Activated CD8-positive, alpha-beta memory T cell treated with anti-CD3 and anti-CD28 coated beads, Interleukin-2, amount 50 U/mL, for 4 hours (primary cell): ENCODE measurements at regions not wholly inside any gene's neighbourhood (a gene's known extent, or its start where the extent isn't known, plus 50 kb on each side); places are given as distances from the start of the nearest gene placed in this dataset.
A peak's percentile ranks its signal among the peaks of the same experiment; 100 is the strongest.

Source experiments
- DNase-seq: peaks from one replicate; pipeline ENCODE4 v3.0.0-alpha.2; 2020

- no peak for DNase-seq
These were observed 404.5 kb downstream of the ETS1 start for GRCh38 chr11:128182844-128183243.

DNA sequence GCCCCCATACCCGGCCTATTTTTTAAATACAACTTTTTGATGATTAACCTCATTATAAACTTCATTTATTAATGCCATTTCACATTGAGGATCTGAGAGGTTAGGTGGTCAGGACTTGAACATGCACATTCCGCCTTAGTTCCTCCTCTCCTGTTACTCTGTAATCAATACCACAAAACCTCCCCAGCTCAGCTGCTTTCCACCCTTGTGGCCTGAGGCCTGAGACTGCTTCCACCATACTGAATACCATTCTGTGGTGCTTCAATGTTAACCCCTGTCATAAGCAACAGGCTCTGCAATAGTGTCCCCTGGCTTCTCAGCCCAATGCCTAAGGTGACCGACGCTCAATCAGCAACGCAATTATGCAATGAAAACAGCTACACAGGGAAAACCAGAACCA, 405.4 kb downstream of the ETS1 start:
- DNase-seq, result no peak

GRCh38 chr11:128181088-128181480, 406.3 kb downstream of the ETS1 start:
- no peak for DNase-seq

DNA sequence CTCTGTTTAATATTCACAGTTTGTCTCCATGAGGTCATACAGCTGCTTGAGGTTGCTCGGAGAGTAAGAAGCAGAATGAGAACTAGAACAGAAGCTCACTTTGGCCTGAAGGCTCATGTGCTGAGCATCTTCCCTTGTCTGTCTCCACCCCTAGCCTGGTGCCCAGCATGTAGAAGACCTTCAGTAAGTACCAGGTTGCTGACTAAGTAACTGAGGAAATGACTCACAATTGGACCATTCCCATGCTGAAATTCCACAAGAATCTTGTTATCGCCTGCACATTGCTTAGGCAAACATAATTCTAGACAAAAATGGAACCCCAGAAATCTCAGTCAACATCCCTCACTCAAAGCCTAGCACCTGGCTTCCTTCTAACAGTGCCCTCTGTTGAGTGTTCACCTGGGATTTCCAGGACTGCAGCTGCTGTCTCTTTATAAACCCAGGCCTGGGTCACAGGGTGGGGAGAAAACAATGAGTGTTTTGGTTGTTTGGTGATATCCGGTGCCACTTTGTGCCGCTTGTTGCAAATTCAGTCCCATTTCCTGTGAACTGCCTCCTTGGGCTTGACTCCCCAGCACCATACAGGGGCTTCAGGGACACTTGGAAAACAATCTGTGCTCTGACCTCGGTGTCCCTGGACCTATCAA, 406.8 kb downstream of the ETS1 start:
- DNase-seq, result no peak

DNA sequence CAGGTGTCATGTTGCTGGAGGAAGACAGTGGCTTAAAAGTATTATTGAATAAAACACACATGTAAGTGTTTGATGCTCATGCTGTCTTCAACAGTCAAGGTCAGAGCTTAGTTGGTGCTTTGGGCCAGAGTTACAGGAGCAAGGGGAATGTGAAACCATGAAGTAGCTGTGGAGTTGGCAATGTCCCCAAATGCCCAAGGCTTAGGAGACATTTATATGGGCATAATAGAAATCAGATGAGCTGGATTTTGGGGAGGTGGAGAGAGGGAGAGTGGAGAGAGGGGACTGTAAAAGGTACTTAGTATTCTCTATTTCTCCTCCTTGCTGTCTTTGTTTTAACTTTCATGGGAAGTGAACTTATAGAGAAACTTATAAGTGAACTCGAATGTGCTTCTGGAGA, 407.8 kb downstream of the ETS1 start:
- DNase-seq, result no peak

GRCh38 chr11:128179039-128179438, 408.3 kb downstream of the ETS1 start:
- no peak for DNase-seq

- no peak for DNase-seq
These were observed 412.7 kb downstream of the ETS1 start for GRCh38 chr11:128174465-128175291.

DNA sequence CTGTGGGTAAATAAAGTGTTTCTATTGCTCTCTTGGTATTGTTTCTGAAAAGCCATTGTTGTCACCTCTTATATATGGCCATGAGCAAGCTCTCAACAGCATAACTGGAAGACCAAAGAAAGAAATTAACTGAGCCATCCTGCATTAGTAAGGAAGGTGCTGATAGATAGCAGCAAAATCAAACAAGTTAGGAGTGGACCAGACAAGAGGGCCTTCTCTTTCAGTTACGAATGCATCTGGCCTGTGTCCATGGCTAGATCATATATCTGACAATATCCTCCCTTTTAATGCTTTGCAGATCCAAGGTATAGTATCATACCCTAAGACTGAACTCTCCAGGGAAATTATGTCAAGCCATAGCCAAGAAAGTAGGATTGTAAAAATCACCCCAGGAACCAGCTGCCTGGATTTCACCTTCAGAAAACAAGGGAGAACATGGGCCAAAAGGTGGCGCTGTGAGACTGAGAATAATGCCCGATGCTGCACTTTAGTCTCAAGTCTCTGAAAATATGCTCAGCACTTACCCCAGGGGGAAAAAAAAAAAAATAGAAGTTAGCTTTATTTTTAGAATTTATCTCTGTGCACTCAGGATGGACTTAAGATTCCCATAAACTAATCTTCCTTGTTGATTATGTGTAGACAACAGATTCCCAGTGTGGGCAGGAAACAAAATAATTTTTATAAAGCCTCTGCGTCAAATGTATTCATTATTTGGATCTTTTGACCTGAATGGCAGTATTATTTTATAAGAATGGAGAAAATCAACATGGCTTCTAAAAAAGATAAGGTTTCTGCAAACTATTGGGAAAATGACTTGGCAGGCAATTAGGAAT, 415.1 kb downstream of the ETS1 start:
- peak; percentile 87 for DNase-seq

- no peak for DNase-seq
These were observed 415.9 kb downstream of the ETS1 start for GRCh38 chr11:128171506-128171905.

GRCh38 chr11:128165572-128165971, 421.8 kb downstream of the ETS1 start:
- no peak for DNase-seq

- no peak for DNase-seq
These were observed 423.1 kb downstream of the ETS1 start for GRCh38 chr11:128164080-128164741.

GRCh38 chr11:128161994-128162393, 425.4 kb downstream of the ETS1 start:
- no peak for DNase-seq

GRCh38 chr11:128161436-128161835, 425.9 kb downstream of the ETS1 start:
- no peak for DNase-seq

DNA sequence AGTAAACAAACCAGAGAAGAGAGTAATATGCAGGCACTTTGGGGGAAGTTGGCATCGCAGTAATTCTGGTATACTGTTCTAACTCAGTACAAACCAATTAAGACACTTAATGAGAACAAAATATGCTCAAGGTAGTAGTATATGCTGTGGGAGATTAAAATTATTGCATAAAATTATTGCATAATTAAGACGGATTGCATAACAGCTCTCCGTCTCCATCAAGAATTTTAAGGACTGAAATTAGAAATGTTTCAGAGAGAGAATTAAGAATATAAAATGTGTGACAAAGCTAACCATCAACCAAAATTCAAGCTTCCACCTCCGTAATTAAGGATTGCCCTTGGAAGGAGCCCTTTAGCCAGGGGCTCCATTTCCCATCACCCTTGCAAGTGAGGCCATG, 428.5 kb downstream of the ETS1 start:
- DNase-seq, result no peak

GRCh38 chr11:128157423-128158298, 429.7 kb downstream of the ETS1 start:
- peak; percentile 58 for DNase-seq

GRCh38 chr11:128156486-128156885, 430.9 kb downstream of the ETS1 start:
- no peak for DNase-seq

DNA sequence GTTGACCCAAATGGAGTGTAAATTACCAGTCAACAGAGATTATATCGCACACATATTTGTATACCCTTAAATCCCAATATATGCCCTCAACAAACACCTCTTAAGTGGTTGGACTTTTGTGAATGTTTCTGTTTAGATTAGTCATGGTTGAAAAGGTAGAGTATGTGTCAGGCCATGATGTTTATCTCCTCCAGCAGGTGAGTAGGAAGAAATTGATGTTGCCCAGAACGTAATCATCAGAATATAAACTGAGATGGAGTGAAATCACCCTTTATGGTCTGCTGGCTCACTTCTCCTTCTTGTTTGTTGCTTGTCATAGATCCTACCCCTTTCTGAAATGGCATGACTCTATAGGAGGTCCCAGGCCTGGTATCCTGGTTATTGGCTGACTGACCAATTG, 431.8 kb downstream of the ETS1 start:
- no peak for DNase-seq

DNA sequence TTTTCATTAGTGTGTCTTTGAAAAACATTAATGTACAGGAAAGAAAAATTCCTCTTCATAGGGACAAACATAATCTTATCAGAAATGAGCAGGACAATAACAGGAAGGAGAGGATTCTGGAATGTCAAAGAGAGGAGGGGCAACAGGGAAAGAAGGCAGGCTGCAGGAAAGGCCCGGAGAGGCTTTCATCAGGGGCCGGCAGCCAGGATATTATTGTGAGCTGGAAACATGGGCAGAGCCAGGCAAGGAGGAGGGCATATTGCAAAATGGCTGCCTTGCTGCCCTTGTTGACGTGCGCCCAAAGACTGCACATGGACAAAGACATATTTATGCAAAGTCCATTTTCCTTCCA, 433.7 kb downstream of the ETS1 start:
- no peak for DNase-seq

DNA sequence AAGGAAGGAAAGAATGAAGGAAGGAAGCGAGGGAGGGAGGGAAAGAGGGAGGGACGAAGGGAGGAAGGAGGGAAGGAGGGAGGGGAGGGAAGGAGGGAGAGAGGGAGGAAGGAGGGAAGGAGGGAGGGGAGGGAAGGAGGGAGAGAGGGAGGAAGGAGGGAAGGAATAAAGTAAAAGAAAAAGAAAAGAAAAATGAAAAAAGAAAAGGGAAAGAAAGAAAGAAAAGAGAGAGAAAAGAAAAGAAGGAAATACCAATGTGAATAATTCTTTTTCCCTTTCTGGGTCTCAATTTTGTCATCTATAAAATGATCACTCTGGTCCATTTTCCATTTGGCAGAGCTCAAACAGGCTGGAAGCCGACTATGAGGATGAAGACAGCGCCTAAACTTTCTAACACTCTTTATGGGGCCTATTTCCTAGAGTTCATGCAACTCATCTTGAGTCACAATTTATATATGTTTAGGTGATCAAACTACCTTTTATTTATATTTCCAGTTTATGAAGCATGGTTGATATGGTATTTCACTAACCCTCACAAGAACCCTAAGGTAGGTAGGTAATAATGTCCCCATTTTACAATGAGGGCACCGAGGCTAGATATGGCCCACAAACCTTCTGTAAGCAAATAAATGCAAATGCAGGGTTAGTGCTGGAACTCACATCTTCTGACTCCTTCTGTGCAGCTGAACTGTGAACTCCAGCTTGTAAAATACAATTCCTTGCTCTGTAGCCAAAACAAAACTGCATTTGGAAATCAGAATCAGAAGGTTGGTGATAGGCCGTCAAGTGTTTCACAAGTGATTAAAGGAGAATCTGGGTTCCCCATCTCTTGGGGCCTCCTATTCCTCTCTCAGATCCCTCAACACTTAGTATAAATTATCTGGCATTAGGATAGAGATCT, 434.3 kb downstream of the ETS1 start:
- no peak for DNase-seq

DNA sequence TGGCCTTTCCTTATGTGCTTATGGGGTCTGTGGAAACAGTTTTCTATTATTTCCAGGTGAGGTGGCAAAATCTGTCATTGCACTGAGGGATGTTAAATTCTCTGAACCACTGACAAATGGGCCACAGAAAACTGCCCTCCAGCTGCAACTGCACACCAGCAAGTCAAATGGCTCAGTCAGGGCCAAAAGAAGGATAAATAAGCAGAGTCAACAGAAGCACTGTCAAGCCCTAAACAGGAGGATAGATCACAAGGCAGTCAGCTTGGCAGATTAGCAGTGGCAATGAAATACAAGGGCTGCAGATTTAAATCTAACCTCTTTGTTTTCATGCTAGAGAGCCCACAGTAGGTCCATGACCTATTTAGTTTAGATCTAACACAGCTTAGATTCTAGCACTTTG, 435.6 kb downstream of the ETS1 start:
- DNase-seq, result no peak

DNA sequence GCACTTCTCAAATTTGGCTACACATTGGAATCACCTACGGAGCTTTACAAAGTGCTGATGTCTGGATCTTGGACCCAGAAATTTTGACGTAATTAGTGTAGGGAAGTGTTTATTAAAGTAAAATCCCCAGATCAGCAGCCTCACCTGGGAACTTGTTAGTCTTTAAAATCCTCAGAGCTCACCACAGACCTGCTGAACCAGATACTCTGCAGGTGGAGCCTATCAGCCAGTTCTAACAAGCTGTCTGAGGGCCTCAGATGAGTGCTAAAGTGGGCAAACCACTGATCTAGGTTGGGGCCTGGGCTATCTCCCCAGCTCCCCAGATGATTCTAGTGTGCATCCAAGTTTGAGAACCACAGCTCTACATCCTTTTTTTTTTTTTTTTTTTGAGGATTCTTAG, 436.0 kb downstream of the ETS1 start:
- no peak for DNase-seq
